ENCODE measurements at regions not wholly inside any gene's neighbourhood (a gene's known extent, or its start where the extent isn't known, plus 50 kb on each side); places are given as distances from the start of the nearest gene placed in this dataset.
"Not testable (repeated sequence)": the region's sequence is repeated elsewhere in the genome, so short reads cannot be mapped to it uniquely, and the experiment has no call there.

GRCh38 chr16:86076606-86077005 is 177.6 kb downstream of the IRF8 start:
- H3K4me3 ChIP-seq (replicated peaks; ENCODE audit: insufficient read depth, low read length), result no peak overlapping the region

GRCh38 chr16:86077243-86077940 is 178.4 kb downstream of the IRF8 start:
- Histone ChIP-seq H3K27ac (replicated peaks) (no peak overlapping the region), H3K27me3 (ENCODE audit: insufficient read depth, poor library complexity, severe bottlenecking) (no peaks in the 10 kb centered on the region), H3K4me3 (replicated peaks; ENCODE audit: insufficient read depth, low read length) (no peak overlapping the region)
- TF ChIP-seq POLR2AphosphoS5 (IDR thresholded peaks at IDR 0.05; ENCODE audit: low read depth) (no peak), REST (IDR thresholded peaks at IDR 0.05; ENCODE audit: insufficient replicate concordance, low read depth) (no peak), GABPA (IDR thresholded peaks at IDR 0.05; ENCODE audit: low read depth) (no peak)
- no peak for DNase-seq (ENCODE audit: low read depth in 1 of 2, low spot score in 1 of 2)

More at GRCh38 chr16:86076606-86077005, 177.6 kb downstream of the IRF8 start:
- H3K27ac ChIP-seq (replicated peaks), result no peak overlapping the region
- no peak for DNase-seq (ENCODE audit: low read depth in 1 of 2, low spot score in 1 of 2)
- no peaks in the 10 kb centered on the region for H3K27me3 ChIP-seq (ENCODE audit: insufficient read depth, poor library complexity, severe bottlenecking)
- TF ChIP-seq CTCF (IDR thresholded peaks at IDR 0.05; ENCODE audit: insufficient read depth, low read length) (no peak), POLR2AphosphoS5 (IDR thresholded peaks at IDR 0.05; ENCODE audit: low read depth) (no peak), SPI1 (IDR thresholded peaks at IDR 0.05; ENCODE audit: borderline replicate concordance, low read depth) (no peak), GABPA (IDR thresholded peaks at IDR 0.05; ENCODE audit: low read depth) (no peak), REST (IDR thresholded peaks at IDR 0.05; ENCODE audit: insufficient replicate concordance, low read depth) (no peak)

- Histone ChIP-seq H3K27ac (replicated peaks) (no peak overlapping the region), H3K4me3 (replicated peaks; ENCODE audit: insufficient read depth, low read length) (no peak overlapping the region), H3K27me3 (ENCODE audit: insufficient read depth, poor library complexity, severe bottlenecking) (no peaks in the 10 kb centered on the region)
- DNase-seq (ENCODE audit: low read depth in 1 of 2, low spot score in 1 of 2), result no peak
- TF ChIP-seq CTCF (IDR thresholded peaks at IDR 0.05; ENCODE audit: insufficient read depth, low read length), result no peak
- no peak for TF ChIP-seq REST (IDR thresholded peaks at IDR 0.05; ENCODE audit: insufficient replicate concordance, low read depth)
- no peak for TF ChIP-seq POLR2AphosphoS5 (IDR thresholded peaks at IDR 0.05; ENCODE audit: low read depth)
- no peak for TF ChIP-seq SPI1 (IDR thresholded peaks at IDR 0.05; ENCODE audit: borderline replicate concordance, low read depth)
- TF ChIP-seq GABPA (IDR thresholded peaks at IDR 0.05; ENCODE audit: low read depth), result no peak
These were observed 179.2 kb downstream of the IRF8 start for GRCh38 chr16:86078121-86078600.

- not testable (repeated sequence) for DNase-seq (ENCODE audit: low read depth in 1 of 2, low spot score in 1 of 2); H3K27me3 ChIP-seq (ENCODE audit: insufficient read depth, poor library complexity, severe bottlenecking); H3K4me3 ChIP-seq (replicated peaks; ENCODE audit: insufficient read depth, low read length); H3K27ac ChIP-seq (replicated peaks)
These were observed 179.7 kb downstream of the IRF8 start for GRCh38 chr16:86078711-86079110.

Measured in HL-60 (cell line).